ENCODE measurements at regions not wholly inside any gene's neighbourhood (a gene's known extent, or its start where the extent isn't known, plus 50 kb on each side); places are given as distances from the start of the nearest gene placed in this dataset.

DNA sequence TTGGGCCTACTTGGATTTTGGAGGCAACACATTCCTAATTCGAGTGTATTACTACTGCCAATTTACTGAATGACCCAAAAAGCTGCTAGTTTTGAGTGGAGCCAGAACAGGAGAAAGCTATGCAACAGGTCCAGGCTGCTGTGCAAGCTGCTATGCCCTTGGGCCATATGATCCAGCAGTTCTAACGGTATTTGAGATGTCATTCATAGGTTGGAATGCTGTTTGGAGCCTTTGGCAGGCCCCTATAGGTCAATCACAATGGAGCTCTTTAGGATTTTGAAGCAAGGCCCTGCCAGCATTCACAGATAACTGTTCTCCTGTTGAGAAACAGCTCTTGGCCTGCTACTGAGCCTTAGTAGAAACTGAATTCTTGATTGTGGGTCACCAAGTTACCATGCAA is 368.7 kb downstream of the CDH19 start:
- Histone ChIP-seq H3K9me3 (ENCODE audit: control insufficient read depth in 1 of 2, insufficient read depth in 1 of 2, low read depth in 1 of 2, low read length in 2 of 2) (peaks cover 10 to 21% of the 10 kb centered on the region in 2 experiments; a peak in 2 of 4 replicates), H3K9me2 (ENCODE audit: insufficient read depth) (no peaks in the 10 kb centered on the region), H3K27ac (ENCODE audit: low read depth, low read length) (no peak overlapping the region), H2AFZ (ENCODE audit: low read depth, low read length, poor library complexity, severe bottlenecking) (no peak overlapping the region), H4K20me1 (ENCODE audit: insufficient read depth) (no peaks in the 10 kb centered on the region; the same call in 1 of the 2 replicates), H3K27me3 (ENCODE audit: insufficient read depth, low read length) (no peaks in the 10 kb centered on the region), H3K9ac (ENCODE audit: low read length) (no peak overlapping the region), H3K4me3 (replicated peaks in 1 of 2; ENCODE audit: low read depth in 1 of 2, low read length in 2 of 2) (no peak overlapping the region), H3K4me2 (ENCODE audit: low read length) (no peak overlapping the region), H3K36me3 (ENCODE audit: control insufficient read depth in 1 of 2, insufficient read depth in 2 of 2, low read length in 2 of 2) (no peaks in the 10 kb centered on the region; a peak in 1 of 4 replicates), H3K4me1 (ENCODE audit: control insufficient read depth in 1 of 2, insufficient read depth in 2 of 2, low read length in 2 of 2) (no peaks in the 10 kb centered on the region), H3K79me2 (ENCODE audit: insufficient read depth, low read length) (no peaks in the 10 kb centered on the region)
- TF ChIP-seq, protein P1, sequence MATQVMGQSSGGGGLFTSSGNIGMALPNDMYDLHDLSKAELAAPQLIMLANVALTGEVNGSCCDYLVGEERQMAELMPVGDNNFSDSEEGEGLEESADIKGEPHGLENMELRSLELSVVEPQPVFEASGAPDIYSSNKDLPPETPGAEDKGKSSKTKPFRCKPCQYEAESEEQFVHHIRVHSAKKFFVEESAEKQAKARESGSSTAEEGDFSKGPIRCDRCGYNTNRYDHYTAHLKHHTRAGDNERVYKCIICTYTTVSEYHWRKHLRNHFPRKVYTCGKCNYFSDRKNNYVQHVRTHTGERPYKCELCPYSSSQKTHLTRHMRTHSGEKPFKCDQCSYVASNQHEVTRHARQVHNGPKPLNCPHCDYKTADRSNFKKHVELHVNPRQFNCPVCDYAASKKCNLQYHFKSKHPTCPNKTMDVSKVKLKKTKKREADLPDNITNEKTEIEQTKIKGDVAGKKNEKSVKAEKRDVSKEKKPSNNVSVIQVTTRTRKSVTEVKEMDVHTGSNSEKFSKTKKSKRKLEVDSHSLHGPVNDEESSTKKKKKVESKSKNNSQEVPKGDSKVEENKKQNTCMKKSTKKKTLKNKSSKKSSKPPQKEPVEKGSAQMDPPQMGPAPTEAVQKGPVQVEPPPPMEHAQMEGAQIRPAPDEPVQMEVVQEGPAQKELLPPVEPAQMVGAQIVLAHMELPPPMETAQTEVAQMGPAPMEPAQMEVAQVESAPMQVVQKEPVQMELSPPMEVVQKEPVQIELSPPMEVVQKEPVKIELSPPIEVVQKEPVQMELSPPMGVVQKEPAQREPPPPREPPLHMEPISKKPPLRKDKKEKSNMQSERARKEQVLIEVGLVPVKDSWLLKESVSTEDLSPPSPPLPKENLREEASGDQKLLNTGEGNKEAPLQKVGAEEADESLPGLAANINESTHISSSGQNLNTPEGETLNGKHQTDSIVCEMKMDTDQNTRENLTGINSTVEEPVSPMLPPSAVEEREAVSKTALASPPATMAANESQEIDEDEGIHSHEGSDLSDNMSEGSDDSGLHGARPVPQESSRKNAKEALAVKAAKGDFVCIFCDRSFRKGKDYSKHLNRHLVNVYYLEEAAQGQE (IDR thresholded peaks at IDR 0.05; ENCODE audit: low read depth), result no peak
- TF ChIP-seq SP1 (IDR thresholded peaks at IDR 0.05; ENCODE audit: low read depth) (no peak), ZFX (IDR thresholded peaks at IDR 0.05) (no peak), SRF (IDR thresholded peaks at IDR 0.05; ENCODE audit: low read depth) (no peak), YY1 (IDR thresholded peaks at IDR 0.05; ENCODE audit: extremely low read depth, insufficient replicate concordance, low read depth, low read length) (no peak)
- TF ChIP-seq, protein P2, sequence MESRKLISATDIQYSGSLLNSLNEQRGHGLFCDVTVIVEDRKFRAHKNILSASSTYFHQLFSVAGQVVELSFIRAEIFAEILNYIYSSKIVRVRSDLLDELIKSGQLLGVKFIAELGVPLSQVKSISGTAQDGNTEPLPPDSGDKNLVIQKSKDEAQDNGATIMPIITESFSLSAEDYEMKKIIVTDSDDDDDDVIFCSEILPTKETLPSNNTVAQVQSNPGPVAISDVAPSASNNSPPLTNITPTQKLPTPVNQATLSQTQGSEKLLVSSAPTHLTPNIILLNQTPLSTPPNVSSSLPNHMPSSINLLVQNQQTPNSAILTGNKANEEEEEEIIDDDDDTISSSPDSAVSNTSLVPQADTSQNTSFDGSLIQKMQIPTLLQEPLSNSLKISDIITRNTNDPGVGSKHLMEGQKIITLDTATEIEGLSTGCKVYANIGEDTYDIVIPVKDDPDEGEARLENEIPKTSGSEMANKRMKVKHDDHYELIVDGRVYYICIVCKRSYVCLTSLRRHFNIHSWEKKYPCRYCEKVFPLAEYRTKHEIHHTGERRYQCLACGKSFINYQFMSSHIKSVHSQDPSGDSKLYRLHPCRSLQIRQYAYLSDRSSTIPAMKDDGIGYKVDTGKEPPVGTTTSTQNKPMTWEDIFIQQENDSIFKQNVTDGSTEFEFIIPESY (IDR thresholded peaks at IDR 0.05; ENCODE audit: extremely low read depth, insufficient replicate concordance, low read length), result no peak
- TF ChIP-seq, protein P3, sequence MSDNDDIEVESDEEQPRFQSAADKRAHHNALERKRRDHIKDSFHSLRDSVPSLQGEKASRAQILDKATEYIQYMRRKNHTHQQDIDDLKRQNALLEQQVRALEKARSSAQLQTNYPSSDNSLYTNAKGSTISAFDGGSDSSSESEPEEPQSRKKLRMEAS (IDR thresholded peaks at IDR 0.05), result no peak
- TF ChIP-seq, protein P4, sequence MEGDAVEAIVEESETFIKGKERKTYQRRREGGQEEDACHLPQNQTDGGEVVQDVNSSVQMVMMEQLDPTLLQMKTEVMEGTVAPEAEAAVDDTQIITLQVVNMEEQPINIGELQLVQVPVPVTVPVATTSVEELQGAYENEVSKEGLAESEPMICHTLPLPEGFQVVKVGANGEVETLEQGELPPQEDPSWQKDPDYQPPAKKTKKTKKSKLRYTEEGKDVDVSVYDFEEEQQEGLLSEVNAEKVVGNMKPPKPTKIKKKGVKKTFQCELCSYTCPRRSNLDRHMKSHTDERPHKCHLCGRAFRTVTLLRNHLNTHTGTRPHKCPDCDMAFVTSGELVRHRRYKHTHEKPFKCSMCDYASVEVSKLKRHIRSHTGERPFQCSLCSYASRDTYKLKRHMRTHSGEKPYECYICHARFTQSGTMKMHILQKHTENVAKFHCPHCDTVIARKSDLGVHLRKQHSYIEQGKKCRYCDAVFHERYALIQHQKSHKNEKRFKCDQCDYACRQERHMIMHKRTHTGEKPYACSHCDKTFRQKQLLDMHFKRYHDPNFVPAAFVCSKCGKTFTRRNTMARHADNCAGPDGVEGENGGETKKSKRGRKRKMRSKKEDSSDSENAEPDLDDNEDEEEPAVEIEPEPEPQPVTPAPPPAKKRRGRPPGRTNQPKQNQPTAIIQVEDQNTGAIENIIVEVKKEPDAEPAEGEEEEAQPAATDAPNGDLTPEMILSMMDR (IDR thresholded peaks at IDR 0.05 in 2 of 3, conservative IDR thresholded peaks at IDR 0.05 in 1 of 3; ENCODE audit: borderline replicate concordance in 1 of 3, insufficient read depth in 1 of 3, low read depth in 2 of 3, low read length in 2 of 3), result no peak
- TF ChIP-seq, protein P5, sequence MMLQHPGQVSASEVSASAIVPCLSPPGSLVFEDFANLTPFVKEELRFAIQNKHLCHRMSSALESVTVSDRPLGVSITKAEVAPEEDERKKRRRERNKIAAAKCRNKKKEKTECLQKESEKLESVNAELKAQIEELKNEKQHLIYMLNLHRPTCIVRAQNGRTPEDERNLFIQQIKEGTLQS (IDR thresholded peaks at IDR 0.05), result no peak
- ATAC-seq (no peak), DNase-seq (ENCODE audit: low read depth, low spot score) (no peak)
- ChIA-PET RAD21 (ENCODE audit: low non-redundant PET in 1 of 2, low total read pairs in 2 of 2, uncharacterized antibody in 2 of 2, unreplicated experiment in 2 of 2) (no interaction called here), CTCF (no interaction called here), POLR2A (no interaction called here)
- intact Hi-C loops (cut with micrococcal nuclease), result no loop called here
- no TSS peak for BruUV-seq (replicated peaks)

All from HCT116 (cell line).